ELF-1 (cell line): ENCODE measurements at regions not wholly inside any gene's neighbourhood (a gene's known extent, or its start where the extent isn't known, plus 50 kb on each side); places are given as distances from the start of the nearest gene placed in this dataset.

Source experiments
- DNase-seq: peaks from one replicate; pipeline ENCODE4 v3.0.0-alpha.2; 2016; ENCODE audit warnings: low read depth, low spot score

DNA sequence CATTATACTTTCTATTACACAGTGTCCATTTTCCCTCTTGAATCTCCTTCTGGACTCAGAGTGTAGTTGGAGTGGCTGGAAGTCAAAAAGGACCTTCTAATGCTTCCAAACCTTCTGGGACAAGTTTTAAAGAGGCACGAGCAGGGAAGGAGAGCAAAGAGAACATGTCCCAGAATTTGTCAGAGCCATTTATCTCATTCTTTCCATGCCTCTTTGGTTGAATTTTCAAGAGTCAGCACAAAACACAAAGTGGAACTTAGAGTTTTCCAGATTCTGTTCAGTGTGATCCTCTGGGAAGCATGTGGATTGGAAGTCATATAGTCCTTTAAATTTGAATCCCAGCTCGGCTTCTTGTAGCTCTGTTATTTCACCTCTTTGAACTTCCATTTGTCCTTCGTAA lies 138.2 kb upstream of the PWP1 start:
- no peak for DNase-seq

- DNase-seq = no peak
These were observed 135.7 kb upstream of the PWP1 start for GRCh38 chr12:107549651-107550480.

GRCh38 chr12:107551434-107551833 lies 134.2 kb upstream of the PWP1 start:
- DNase-seq = no peak

GRCh38 chr12:107552263-107552662 lies 133.3 kb upstream of the PWP1 start:
- DNase-seq = no peak

GRCh38 chr12:107553211-107553765 lies 132.3 kb upstream of the PWP1 start:
- DNase-seq = no peak

DNA sequence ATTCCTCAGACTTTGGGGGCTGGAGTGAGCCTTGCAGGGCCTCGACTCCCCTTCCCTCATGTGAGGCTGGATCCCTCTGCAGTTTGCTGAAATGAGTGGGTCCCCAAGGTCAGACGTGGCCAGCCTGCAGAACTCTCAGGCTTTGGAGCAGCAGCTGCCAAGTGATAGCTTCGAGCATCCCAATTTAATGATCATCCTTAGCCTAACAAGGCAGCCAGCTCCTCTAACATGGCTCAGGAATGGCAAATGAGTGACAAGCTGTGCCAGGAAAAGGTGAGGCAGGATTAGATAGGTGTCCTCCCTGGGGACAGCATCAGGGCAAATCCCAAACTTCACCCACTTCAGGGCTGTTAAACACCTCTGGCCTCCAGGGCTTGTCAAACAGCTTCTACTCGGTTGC lies 130.7 kb upstream of the PWP1 start:
- DNase-seq = no peak

GRCh38 chr12:107557026-107557425 lies 128.6 kb upstream of the PWP1 start:
- no peak for DNase-seq

DNA sequence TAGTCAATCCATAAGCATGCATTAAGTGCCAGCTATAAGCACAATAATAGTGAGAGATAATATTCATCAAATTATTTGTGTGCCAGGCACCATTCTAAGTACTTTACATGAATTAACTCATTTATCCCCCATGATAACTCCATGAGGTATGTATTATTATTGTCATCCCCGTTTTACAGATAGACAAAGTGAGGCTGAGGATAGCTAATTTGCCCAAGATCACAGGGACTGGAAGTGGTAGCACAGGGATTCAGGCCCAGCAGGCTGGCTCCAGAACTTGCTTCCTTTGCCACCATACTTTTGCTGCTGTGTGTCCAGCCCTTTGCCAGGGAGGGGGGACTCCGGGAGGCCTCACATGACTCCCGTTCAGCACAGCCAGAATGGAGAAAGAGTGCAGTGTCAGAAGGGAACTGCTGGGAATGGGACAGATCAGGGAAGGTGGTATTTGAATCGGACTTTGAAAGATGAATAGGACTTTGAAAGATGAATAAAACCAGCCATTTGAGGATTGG lies 128.0 kb upstream of the PWP1 start:
- DNase-seq = no peak

DNA sequence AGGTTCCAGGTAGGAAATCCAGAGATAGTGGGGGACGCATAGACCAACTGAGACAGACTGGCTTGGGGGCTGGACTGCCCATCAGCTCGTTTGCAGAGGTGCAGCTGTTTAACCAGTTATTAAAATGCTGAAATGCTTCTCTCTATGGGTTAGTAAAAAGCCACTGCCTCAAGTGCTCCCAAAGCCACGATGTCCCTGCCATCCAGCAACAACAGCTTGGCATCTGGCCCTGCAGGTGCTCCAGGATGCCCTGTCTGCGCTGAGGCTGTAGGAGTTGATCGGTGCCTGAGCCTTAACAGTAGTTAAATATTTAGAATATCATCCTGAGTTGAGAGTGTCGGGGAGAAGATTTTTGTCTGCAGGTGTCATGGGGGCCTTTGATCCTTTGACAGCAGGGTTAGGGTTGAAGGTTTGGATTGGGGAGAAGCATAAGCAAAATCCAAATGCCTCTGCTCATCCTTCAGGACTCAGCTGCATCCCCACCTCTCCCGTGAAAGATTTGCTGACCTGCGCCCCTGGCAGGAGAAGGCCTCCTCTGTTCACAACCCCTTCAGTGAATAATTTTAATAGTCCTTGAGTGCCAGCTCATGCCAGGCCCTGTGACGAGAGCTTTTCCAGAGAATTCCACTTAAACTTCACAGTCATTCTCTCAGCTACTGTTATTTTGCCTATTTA lies 127.3 kb upstream of the PWP1 start:
- DNase-seq = no peak

DNA sequence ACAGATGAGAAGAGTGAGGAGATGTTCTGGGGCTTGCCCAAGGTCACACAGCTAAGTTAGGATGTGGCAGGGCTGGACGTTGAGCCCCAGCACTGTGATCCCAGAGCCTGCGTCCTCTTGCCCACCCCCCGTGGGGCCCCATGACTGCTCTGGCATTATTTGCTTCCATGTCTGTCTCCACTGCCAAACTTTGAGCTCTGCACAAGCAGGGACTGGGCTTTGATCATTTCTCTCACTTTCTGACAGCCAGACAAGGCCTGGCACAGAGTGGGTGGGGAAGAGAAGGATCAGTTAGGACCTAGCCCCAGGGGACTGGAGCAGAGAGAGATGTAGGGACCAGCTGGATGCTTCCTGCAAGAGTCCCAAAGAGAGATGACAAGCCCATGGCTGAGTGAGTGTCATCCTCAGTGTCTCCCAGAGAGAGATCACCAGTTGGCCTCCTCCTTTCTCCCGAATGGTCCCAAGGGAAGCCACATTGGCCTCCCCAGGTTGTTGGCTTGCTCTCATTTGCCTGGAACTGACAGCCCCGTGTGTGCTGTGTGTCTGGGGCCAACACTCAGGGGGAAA lies 126.7 kb upstream of the PWP1 start:
- DNase-seq = no peak

DNA sequence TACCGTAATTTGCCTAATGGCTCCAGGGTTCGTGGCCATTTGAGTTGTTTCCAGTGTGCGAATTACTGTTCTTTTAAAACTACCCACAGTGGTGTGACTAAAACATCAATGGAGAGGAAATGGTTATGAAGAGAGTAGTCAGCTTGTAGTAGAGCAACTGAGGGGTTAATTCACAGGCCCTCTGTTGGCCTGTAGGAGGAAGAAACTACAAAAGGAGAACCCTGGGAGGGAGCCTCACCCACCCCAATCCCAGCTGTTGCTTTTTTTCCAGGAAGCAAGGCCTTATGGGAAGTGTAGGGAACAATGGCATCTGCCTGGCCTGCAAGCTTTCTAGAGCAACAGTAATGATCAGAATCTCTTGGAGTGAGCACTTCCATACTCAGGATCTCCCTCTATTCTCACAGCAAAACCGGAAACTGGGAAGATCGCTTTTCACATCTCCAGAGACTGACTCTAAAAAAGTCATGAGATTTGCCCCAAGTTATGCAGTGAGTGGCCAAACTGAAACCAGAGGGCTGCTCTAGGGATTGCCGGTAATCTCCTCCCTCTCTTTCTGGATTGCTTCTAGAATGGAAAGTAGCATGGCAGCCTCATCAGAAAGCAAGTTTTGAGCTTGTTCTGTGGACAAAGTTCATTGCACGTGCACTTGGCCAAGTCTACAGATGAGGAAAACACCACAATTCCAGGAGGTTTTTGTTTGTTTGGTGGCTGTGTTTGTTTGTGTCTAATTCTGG lies 125.3 kb upstream of the PWP1 start:
- DNase-seq = peak; percentile 40

DNA sequence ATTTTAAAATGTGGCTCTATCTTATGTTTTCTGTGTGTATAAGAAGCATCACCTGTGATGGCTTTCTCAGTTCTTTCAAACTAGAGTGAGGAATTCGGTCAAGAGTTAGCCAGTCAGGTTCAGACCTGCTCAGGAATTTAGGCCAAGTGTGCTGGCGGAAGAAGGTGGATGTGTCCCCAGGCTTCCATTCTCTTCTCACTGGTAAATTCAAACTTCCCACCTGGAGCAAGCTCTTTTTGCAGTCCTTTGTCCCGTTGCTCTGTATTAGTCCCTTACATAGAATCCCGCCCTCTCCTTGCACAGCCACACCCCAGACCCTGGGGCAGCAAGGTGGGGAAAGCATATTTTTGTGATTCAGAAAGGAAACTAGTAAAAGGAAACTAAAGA lies 124.7 kb upstream of the PWP1 start:
- peak; percentile 23 for DNase-seq

DNA sequence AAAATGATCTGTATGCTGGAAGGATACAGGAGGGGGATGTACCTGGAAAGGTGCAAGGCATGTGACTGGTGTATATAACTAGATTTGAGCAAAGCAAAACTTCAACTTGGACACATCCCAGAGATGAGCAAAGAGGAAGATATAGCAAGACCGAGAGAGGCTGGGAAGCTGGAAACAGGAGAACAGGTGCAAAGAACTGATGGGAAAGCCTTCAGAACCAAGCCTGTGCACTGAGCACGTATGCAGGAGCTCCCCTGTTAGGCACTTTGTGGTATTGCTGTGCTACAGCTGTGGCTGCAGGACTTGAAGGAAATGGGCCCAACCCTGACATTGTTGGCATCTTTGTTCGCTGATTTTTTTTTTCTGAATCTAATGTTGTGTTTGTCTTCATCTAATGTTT lies 120.7 kb upstream of the PWP1 start:
- DNase-seq = no peak

GRCh38 chr12:107565551-107565950 lies 120.0 kb upstream of the PWP1 start:
- DNase-seq = no peak

DNA sequence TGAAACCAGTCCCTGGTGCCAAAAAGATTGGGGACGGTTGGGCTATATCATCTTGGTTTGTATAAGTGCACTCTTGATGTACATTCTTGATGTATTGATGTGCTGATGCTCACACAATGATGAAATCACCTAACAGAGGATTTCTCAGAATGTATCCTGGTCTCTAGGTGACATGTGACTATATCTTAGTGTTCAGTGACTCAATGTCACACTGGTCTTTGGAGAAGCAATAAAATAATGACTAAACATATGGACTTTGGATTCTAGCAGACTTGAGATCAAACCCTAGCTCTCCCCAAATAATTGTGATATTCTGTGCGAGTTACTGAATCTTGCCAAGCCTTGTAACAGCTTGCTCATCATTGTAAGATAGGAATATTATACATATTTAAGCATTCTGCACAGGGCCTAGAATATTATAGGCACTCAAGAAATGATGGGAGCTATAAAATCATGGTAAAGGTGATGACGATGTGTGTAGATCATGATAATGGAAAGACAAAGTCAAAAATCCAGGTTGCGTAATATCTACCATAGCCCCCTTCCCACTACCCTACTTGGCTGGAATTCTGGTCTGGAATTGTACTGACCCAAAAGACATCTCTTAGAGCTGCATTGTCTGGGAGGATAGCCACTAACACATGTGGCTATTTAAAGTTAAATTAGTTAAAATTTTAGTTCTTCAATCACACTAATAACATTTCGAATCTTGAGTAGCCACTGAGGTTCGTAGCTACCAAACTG lies 117.6 kb upstream of the PWP1 start:
- no peak for DNase-seq

DNA sequence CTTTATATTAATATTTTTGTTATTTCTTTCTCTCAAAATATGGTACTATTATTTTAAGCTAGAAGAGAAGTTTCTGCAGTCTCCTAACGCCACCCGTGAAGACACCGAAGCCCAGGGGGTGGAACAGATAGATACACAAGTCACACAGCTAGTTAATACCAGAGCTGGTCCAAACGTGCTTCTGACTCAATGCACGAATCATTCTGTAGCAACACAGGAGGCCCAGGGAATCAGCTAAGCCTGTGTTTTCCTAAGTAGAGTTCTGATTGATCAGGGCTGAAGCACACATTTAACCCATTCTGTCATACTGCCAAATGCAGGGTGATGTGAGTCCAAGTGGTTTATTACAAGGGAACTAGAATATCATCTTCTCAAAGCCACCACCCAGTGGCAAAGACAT lies 116.9 kb upstream of the PWP1 start:
- no peak for DNase-seq

GRCh38 chr12:107570721-107571120 lies 114.9 kb upstream of the PWP1 start:
- DNase-seq = no peak

- DNase-seq = no peak
These were observed 114.1 kb upstream of the PWP1 start for GRCh38 chr12:107571492-107571891.

- no peak for DNase-seq
These were observed 110.9 kb upstream of the PWP1 start for GRCh38 chr12:107574691-107575090.

DNA sequence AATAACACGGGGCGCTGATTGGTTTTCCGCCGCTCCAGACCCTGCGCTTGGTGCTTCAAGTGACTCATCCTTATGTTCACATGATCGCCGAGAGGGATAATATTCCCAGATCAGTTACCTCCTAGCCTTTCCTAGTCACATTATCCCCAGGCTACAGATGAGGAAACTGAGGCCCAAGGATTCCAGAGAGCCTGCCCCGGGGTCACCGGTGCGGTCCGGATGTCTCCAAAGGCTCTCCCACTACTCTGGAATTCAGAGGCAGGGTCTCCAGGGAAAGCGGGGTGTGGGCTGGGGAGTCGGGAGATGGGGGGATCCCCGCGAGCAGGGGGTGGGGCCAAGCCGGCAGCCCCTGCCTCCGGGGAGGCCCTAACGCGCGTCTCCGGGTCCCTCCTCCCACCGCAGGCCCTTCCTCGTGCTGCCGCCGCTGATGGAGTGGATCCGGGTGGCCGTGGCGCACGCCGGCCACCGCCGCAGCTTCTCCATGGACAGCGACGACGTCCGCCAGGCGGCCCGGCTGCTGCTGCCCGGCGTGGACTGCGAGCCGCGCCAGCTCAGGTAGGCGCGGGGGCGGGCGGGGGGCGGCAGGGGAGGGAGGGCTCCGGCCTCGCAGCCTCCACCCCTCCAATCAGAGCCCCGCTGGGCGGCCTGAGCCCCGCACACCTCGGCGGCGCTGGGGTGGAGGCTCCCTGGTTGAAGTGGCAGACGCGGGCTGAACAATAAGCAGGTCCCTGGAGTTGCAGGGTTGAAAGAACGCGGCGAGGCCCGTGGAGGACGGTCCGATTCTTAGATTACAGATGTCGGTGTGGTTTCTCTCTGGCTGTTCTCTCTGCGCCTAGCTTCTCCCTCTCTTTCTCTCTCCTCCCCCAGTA lies 104.6 kb upstream of the PWP1 start:
- peak; percentile 12 for DNase-seq
